Inflammatory macrophage (primary cell): ENCODE measurements at regions not wholly inside any gene's neighbourhood (a gene's known extent, or its start where the extent isn't known, plus 50 kb on each side); places are given as distances from the start of the nearest gene placed in this dataset.
"Not testable (repeated sequence)": the region's sequence is repeated elsewhere in the genome, so short reads cannot be mapped to it uniquely, and the experiment has no call there.

ENCODE experiments used
- DNase-seq, 2 donors: peaks; one replicate each; pipeline ENCODE4 v3.0.0-alpha.2; 2020 to 2022

DNA sequence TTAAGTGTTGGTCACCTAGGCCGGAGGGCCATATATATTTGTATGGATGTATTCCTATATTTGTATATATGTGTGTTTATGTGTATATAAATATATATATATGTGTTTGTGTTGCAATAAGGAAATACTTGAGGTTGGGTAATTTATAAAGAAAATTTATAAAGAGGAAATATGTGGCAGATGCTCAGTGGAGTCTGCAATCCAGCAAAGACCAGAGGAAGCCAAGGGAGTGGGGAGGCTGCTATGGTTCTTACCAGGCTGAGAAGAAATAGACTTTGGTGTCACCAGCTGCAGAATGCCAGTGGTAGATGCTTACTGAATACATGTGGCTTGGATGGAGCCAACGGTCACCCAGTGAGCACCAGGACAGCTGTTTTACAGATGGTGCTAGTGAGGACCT is 97.4 kb upstream of the ELOVL5 start:
- peak; percentile 64 to 79 for DNase-seq

DNA sequence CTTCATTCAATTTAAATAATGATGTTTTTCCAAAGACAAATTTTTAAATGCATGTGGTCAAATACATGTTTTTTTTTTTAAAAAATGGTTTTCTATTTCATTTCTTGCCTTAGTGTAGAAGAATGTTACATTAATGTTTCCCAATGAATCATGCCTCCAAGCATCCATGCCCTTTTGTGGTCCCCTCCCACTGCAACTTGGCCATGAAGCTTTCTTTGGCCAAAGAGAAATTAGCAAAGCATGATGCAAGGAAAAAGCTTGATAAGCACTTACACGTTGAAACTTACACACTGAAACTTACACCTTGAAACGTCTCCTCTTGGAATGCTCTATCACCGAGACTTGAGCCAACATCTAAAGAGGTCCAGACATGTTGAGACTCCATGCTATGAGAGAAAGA is 93.0 kb upstream of the ELOVL5 start:
- DNase-seq, result no peak

- no peak for DNase-seq
These were observed 92.3 kb upstream of the ELOVL5 start for GRCh38 chr6:53441035-53441493.

GRCh38 chr6:53440336-53440945 is 91.7 kb upstream of the ELOVL5 start:
- peak; percentile 54 to 59 for DNase-seq

DNA sequence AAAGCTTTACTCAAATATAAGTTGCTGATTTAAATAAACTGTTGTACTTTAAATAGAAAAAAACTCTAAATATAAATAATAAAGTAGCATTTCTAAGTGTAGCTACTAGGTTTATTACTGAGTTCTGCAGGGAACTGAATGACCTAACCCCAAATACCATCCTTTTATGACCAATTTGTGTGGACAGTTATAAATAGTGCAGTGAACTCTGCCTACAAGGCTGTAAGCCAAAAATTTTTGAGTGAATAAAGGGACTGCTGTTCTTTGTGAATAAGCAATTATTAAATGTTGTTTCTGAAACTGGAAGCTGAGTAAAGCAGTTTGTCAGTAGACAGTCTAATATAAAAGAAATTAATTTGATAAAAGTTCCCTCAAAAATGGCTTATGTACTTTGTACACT is 90.8 kb upstream of the ELOVL5 start:
- no peak for DNase-seq

GRCh38 chr6:53437557-53438202 is 88.9 kb upstream of the ELOVL5 start:
- DNase-seq, result peak; percentile 76 to 82

DNA sequence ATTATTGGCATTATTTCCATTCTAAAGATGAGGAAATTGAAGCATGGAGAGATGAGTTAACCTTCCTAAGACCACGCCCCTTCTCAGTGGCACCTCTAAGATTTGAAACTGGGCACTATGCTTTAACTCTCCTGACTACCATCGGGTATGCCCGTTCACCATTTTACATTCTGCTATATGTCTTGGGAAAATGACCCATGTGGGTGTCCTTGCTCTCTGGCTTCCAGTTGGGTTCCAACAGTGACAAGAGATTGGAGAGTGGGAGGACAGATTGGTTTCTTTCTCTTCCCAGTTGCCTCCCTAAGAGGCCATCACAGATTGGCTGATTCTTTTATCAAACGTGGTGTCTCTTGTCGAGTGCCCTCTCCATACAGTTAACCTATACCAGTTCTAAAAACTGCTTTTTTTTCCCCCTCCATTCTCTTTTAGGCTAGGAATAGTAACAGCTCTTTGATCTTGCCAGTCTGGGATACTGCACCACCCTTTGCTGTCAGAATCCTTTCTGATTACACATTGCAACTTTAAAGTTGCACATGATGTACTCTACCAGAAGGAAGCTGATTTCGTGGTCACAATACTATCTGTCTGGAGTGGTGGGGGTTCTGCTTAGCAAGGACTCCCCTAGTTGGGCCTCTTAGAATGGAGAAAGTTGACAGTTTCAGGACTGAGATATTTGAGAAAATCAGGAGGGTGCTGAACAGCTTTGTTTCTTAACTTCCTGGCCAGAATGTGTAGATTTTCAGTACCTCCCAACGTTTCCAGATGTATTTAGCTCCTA is 88.0 kb upstream of the ELOVL5 start:
- peak; percentile 68 to 76 for DNase-seq

GRCh38 chr6:53433951-53434285 is 85.2 kb upstream of the ELOVL5 start:
- DNase-seq, result no peak

DNA sequence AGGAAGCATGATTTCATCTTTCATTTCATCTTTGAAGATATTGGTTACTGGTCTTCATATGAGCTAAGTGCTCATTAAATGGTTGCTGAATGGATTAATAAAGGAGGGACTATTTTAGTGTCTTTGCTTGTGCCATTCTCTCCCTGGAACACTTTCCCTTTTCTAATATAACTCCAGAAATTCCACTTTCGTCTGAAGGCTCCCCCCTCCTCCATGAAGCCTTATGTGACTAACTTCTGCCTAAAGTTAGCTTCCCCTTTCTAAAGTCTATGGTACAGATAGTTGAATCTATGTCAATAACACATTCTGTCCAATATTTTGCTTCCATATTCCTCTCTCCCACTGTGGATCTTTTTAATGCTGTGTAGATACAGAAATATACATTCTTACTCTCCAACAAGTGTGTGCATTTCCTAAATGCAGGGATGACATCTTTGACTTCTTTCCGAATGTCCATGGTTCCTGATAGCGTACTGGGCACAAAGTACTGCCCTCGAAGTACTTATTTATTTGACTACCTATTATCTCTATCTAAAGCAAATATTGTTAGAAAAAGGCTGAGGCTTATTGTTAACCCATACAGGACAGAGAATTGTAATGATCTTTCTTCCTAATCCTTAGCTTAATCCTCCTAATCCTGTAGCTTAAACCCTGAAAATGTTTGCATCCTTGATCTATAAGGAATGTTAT is 84.7 kb upstream of the ELOVL5 start:
- DNase-seq, result peak; percentile 45 to 50

DNA sequence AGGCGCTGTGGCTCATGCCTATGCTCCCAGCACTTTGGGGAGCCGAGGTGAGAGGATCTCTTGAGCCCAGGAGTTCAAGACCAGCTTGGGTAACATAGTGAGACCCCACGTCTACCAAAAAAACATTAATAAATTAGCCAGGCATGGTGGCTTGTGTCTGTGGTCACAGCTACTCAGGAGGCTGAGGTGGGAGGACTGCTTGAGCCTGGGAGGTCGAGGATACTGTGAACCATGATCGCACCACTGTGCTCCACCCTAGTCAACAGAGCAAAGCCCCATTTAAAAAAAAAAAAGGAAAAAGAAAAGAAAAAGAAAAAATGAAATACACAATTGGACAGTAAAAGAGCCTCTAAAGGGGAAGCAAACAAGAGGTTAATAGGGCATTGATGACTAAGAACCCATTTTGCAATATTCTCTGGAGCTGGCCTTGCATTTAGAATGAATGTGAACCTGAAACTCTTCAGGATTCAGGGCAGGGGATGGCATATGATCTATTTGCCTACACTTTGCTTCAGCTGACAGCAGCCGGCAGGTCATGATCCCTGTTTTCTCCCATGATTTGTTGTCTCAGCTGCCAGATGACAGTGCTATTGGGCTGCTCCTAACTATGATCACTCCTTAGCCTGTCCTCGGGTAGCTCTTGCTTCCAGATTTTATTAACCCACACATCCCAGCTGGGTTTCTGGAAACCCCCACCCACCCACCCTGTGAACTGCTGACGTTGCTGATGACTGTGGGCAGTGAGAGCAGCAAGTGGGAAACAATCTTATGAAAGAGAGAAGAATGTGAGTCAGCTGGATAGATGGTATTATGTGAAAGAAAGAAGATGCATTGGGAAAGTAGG is 83.8 kb upstream of the ELOVL5 start:
- DNase-seq, result peak; percentile 94 to 95

DNA sequence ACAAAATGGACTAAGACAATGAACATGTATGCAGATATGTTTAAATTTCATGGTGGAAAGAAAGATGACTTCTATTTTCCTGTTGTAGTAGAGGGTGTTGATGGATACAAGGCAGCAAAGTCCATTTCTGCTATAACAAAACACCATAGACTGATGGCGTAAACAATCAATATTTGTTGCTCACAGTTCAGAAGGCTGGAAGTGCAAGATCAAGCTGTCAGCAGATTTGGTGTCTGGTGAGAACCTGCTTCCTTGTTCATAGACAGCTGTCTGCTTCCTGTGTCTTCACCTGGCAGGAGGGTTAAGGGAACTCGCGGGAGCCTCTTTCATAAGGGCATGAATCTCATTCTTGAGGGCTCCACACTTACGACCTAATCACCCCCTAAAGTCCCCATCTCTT is 83.0 kb upstream of the ELOVL5 start:
- peak in 1 of 2 donors; percentile 48 for DNase-seq

- no peak for DNase-seq
These were observed 80.7 kb upstream of the ELOVL5 start for GRCh38 chr6:53429401-53429800.

- no peak for DNase-seq
These were observed 80.1 kb upstream of the ELOVL5 start for GRCh38 chr6:53428886-53429285.

GRCh38 chr6:53426667-53427270 is 78.0 kb upstream of the ELOVL5 start:
- no peak for DNase-seq

- no peak for DNase-seq
These were observed 77.4 kb upstream of the ELOVL5 start for GRCh38 chr6:53426117-53426516.

DNA sequence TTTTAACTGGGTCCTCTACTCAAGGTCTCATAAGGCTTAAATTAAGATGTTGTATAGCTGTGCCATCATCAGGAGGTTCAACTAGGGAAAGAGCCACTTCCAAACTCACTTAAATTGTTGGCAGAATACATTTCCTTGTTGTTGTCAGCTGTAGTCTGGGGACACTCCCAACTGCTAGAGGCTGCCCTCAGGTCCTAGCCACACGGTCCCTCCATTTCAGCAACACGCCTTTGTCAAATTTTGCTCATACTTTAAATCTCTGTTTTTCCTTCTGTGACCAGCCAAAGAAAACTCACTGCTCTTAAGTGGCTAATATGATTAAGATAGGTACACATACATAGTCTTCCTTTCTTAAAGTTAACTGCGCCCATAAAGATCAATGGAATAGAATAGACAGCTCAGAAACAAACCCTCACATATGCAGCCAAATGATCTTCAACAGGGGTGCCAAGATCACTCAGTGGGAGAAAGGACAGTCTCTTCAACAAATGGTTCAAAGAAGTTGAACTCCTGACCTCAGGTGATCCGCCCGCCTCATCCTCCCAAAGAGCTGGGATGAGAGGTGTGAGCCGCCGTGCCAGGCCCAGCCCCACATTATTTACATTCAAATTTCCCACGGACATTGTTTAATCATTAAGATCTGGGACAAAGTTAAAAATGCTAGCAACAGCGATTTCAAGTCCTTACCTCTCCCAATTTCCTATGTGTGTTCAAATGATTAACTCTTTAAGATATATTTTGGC is 76.4 kb upstream of the ELOVL5 start:
- no peak for DNase-seq

DNA sequence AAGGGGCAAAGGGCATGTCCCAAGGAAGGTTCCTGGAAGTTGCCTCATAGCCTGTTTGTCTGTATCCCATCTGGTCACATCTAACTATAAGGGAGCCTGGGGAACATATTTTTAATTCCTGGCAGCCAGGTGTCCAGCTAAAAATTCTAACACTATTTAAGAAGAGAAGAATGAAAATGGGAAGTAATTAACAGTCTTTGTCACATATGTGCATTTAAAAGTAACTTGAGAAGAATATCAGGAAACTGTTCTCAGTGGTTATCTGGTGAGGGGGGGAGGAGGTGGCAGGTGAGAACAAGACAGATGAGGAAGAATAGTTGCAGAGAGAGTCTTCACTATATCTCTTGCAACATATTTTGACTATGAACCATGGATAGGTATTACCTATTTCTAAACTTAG is 75.5 kb upstream of the ELOVL5 start:
- DNase-seq, result no peak

DNA sequence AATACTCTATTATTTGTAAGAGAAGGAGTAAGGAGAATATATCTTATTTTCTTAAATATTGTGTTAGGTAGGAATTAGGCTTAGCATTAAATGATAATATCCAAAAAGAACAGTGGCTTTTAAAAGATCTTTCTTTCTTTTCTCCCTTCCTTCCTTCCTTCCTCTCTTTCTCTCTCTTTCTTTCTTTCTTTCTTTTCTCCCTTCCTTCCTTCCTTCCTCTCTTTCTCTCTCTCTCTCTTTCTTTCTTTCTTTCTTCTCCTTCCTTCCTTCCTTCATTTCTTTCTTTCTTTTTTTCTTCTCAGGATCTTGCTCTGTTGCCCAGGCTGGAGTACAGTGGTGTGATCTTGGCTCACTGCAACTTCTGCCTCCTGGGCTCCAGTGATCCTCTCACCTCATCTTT is 74.8 kb upstream of the ELOVL5 start:
- not testable (repeated sequence) for DNase-seq

DNA sequence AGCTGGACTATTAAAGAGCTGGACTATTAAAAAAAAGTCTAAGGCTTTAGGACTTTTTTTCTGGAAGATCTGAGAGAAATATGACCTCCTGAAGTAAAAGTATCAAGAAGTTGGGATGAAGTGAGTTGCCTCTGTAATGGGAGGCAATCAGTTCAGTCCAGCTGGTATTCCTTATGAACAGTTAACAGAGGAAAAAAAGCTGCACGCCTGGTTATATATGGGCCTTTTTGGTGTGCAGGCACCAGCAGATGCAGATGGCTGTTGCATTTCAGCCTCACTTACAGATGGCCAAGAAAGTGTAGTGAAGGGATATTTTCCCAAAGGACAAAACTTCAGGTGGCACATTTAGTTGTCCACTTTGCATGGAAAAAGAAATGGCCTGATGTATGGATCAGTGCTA is 70.3 kb upstream of the ELOVL5 start:
- no peak for DNase-seq

GRCh38 chr6:53418288-53418687 is 69.5 kb upstream of the ELOVL5 start:
- DNase-seq, result no peak

GRCh38 chr6:53417141-53417540 is 68.4 kb upstream of the ELOVL5 start:
- DNase-seq, result no peak
